Sigmoid colon (tissue), 6 donors: ENCODE measurements at regions not wholly inside any gene's neighbourhood (a gene's known extent, or its start where the extent isn't known, plus 50 kb on each side); places are given as distances from the start of the nearest gene placed in this dataset.
"Not testable (repeated sequence)": the region's sequence is repeated elsewhere in the genome, so short reads cannot be mapped to it uniquely, and the experiment has no call there.

Source experiments
- DNase-seq: peaks from one replicate; pipeline ENCODE4 v3.0.0-alpha.2; 2019
- H3K27ac ChIP-seq, 4 donors: fragments of 200-600 bp; sonication (generic); one replicate each; pipeline ENCODE4 v1.5.1; 2016 to 2019; ENCODE audit warnings: mild to moderate bottlenecking in 1 of 4
- H3K27me3 ChIP-seq, 3 donors: fragments of 200-600 bp; sonication (generic); one replicate each; pipeline ENCODE4 v1.5.1; 2019; ENCODE audit warnings: mild to moderate bottlenecking in 1 of 3
- H3K36me3 ChIP-seq, 4 donors: fragments of 200-600 bp; sonication (generic); one replicate each; pipeline ENCODE4 v1.5.1; 2016 to 2019
- H3K4me1 ChIP-seq, 4 donors: fragments of 200-600 bp; sonication (generic); one replicate each; pipeline ENCODE4 v1.5.1; 2017 to 2019
- H3K4me3 ChIP-seq, 4 donors: fragments of 200-600 bp; sonication (generic); one replicate each; pipeline ENCODE4 v1.5.1; 2017 to 2019; ENCODE audit warnings: mild to moderate bottlenecking in 2 of 4, moderate library complexity in 1 of 4
- H3K9me3 ChIP-seq, 4 donors: fragments of 200-600 bp in 3 of 4; sonication (generic) in 3 of 4; one replicate each; pipeline versions ENCODE4 v1.5.1 to v1.6.1; 2013 to 2019
- CTCF ChIP-seq, 4 experiments: fragments of 450-650 bp in 3 of 4; fragments of 200-600 bp in 1 of 4; IDR thresholded peaks; one replicate each; pipeline ENCODE4 v1.5.1; 2016 to 2019; ENCODE audit warnings: antibody characterized with exemption in 4 of 4, mild to moderate bottlenecking in 3 of 4, moderate library complexity in 2 of 4
- EP300 ChIP-seq, 4 donors: sonication (generic); formaldehyde crosslinking; IDR thresholded peaks; one replicate each; pipeline ENCODE4 v1.6.1; 2017; ENCODE audit warnings: antibody characterized with exemption in 4 of 4
- POLR2A ChIP-seq, 2 donors: fragments of 450-650 bp; IDR thresholded peaks; one replicate each; pipeline ENCODE4 v1.6.1; 2016; ENCODE audit warnings: antibody characterized with exemption in 2 of 2, mild to moderate bottlenecking in 2 of 2, moderate library complexity in 2 of 2
- POLR2AphosphoS5 ChIP-seq, 4 donors: sonication (generic); formaldehyde crosslinking; IDR thresholded peaks; one replicate each; pipeline ENCODE4 v1.6.1; 2017; ENCODE audit warnings: antibody characterized with exemption in 4 of 4
- WGBS, 2 donors: extraction: QIAGEN DNeasy Blood & Tissue Kit; methylation state at CpG; one replicate each; pipeline ENCODE4 v1.1.7; 2013; 5-methylcytosine and 5-hydroxymethylcytosine counted together
- intact Hi-C: fragments of 100-400 bp; cut with DNase I; formaldehyde crosslinking; loops from one replicate; pipeline ENCODE4 v1.15.1; 2023
- donor health status: healthy with polysubstance abuse.
- donor health status: healthy.

GRCh38 chr1:195851016-195851601, 757.1 kb downstream of the KCNT2 start:
- no peak for TF ChIP-seq POLR2AphosphoS5 (IDR thresholded peaks at IDR 0.05)
- TF ChIP-seq POLR2A (IDR thresholded peaks at IDR 0.05): no peak
- no peak for TF ChIP-seq EP300 (IDR thresholded peaks at IDR 0.05)
- no peak for TF ChIP-seq CTCF (IDR thresholded peaks at IDR 0.05)
- no peak for DNase-seq
- Histone ChIP-seq H3K9me3 (no peaks in the 10 kb centered on the region), H3K27me3 (no peaks in the 10 kb centered on the region), H3K4me1 (no peaks in the 10 kb centered on the region), H3K36me3 (no peaks in the 10 kb centered on the region), H3K27ac (no peak overlapping the region), H3K4me3 (no peak overlapping the region)
- WGBS, 2 donors: 56 to 64% methylated on average over 5 of the region's 5 CpGs
- intact Hi-C loops: no loop called here

- Histone ChIP-seq H3K4me1 (no peaks in the 10 kb centered on the region), H3K9me3 (no peaks in the 10 kb centered on the region), H3K36me3 (no peaks in the 10 kb centered on the region), H3K27ac (no peak overlapping the region), H3K4me3 (no peak overlapping the region), H3K27me3 (no peaks in the 10 kb centered on the region)
- TF ChIP-seq CTCF (IDR thresholded peaks at IDR 0.05) (no peak), EP300 (IDR thresholded peaks at IDR 0.05) (no peak), POLR2AphosphoS5 (IDR thresholded peaks at IDR 0.05) (no peak), POLR2A (IDR thresholded peaks at IDR 0.05) (no peak)
- no peak for DNase-seq
- WGBS, 2 donors: 0 to 49% methylated on average over 1 of the region's 1 CpG
- intact Hi-C loops: no loop called here
These were observed 759.1 kb downstream of the KCNT2 start for GRCh38 chr1:195849180-195849579.

- 66 to 70% methylated on average over 19 of the region's 19 CpGs for WGBS, 2 donors
These were observed 760.0 kb downstream of the KCNT2 start for GRCh38 chr1:195847957-195848875.

GRCh38 chr1:195831789-195832188, 776.5 kb downstream of the KCNT2 start:
- Histone ChIP-seq H3K4me1 (no peaks in the 10 kb centered on the region), H3K27ac (no peak overlapping the region), H3K27me3 (no peaks in the 10 kb centered on the region), H3K9me3 (no peaks in the 10 kb centered on the region), H3K36me3 (no peaks in the 10 kb centered on the region), H3K4me3 (no peak overlapping the region)
- intact Hi-C loops: no loop called here
- no peak for DNase-seq
- WGBS, 2 donors: 88% methylated on average over 4 of the region's 4 CpGs
- TF ChIP-seq POLR2AphosphoS5 (IDR thresholded peaks at IDR 0.05): no peak
- TF ChIP-seq CTCF (IDR thresholded peaks at IDR 0.05): no peak
- no peak for TF ChIP-seq EP300 (IDR thresholded peaks at IDR 0.05)
- no peak for TF ChIP-seq POLR2A (IDR thresholded peaks at IDR 0.05)

More at GRCh38 chr1:195847957-195848875, 760.0 kb downstream of the KCNT2 start:
- intact Hi-C loops, H3K27me3 ChIP-seq, H3K4me3 ChIP-seq, H3K4me1 ChIP-seq, H3K9me3 ChIP-seq, H3K36me3 ChIP-seq, DNase-seq, H3K27ac ChIP-seq: not testable (repeated sequence)

GRCh38 chr1:195828325-195828724, 779.9 kb downstream of the KCNT2 start:
- Histone ChIP-seq H3K36me3 (no peaks in the 10 kb centered on the region), H3K27me3 (no peaks in the 10 kb centered on the region), H3K27ac (no peak overlapping the region), H3K4me1 (no peaks in the 10 kb centered on the region), H3K4me3 (no peak overlapping the region), H3K9me3 (no peaks in the 10 kb centered on the region)
- TF ChIP-seq POLR2A (IDR thresholded peaks at IDR 0.05): no peak
- no peak for TF ChIP-seq CTCF (IDR thresholded peaks at IDR 0.05)
- no peak for TF ChIP-seq EP300 (IDR thresholded peaks at IDR 0.05)
- no peak for TF ChIP-seq POLR2AphosphoS5 (IDR thresholded peaks at IDR 0.05)
- no peak for DNase-seq
- intact Hi-C loops: no loop called here
